NCI-H2196 (cell line): ENCODE measurements at regions not wholly inside any gene's neighbourhood (a gene's known extent, or its start where the extent isn't known, plus 50 kb on each side); places are given as distances from the start of the nearest gene placed in this dataset.
"Not testable (repeated sequence)": the region's sequence is repeated elsewhere in the genome, so short reads cannot be mapped to it uniquely, and the experiment has no call there.

Experiments
- DNase-seq: peaks from one replicate; lab custom pipeline; 2025; ENCODE audit not compliant: unreplicated experiment; lab: John Stamatoyannopoulos, UW

DNA sequence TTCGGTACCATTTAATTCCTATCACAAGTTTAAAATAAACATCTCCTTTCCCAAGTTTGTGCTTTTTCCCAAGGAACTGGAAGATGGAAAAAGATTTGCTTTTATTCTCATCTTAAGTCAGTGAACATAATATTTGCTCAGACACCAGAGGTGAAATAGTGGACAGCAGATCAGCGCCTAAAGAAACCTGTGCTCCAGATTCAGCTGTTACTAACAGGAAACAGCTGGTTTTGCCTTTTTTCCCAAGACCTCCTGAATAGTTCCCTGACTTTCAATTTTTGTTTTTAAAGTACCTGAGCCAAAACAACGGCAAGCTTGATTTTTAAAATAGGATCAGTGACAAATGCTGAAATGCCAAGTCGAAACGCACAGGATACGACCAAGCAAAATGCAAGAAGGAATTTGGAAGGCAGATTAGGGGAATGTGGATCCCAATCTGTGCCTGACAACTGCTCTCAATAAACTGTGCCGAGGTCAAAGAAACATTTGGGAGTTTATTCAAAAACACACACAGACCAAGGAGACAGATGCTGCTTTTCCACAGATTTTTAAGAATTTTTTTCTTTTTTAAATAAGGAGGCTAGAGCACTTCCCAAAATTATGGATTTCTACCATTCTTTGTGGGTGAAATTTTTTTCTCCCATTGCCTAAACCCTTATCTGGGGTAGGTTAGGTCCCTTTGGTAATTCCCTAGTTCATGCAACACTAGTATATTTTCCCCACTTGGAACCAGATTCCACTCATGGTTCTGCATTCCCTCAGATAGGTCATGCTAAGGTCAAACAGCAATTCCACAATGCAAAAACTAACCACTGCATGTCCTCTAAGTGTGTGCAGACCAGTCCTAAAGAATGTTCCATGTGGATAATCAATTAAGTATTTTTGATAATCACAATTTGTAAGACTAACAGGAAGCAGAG is 121.5 kb upstream of the PDE1A start:
- no peak for DNase-seq

DNA sequence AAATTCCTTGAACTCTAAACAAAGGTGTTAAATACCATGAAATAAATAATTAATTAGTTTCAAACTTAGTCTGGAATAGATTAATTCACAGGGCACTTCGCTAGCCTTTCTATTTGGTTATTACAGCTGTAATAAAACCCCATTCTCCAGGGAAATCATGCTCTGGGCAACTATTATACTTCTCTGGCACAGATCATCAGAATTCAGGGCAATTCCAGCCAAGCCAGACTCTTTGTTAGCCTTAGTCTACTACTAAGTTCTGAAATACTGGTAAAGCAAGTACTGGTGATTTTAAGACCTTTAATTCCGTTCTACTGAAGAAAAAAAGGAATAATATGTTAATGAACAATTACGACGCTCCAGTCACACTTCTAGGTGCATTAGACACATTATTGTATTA is 123.4 kb upstream of the PDE1A start:
- no peak for DNase-seq

DNA sequence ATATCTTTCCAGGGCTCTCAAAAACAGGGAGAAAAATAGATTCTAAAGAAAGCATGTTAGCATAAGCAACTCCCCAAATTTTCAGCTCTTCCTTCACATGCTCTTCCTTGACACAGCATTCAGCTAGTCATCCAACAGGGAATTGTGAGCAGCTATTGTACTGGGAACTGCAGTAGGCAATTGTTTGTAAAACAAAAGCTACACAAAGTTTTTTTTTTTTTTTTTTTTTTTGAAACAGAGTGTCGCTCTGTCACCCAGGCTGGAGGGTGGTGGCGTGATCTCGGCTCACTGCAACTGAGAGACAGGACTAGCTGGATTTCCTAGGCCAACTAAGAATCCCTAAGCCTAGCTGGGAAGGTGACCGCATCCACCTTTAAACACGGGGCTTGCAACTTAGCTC is 125.4 kb upstream of the PDE1A start:
- not testable (repeated sequence) for DNase-seq

DNA sequence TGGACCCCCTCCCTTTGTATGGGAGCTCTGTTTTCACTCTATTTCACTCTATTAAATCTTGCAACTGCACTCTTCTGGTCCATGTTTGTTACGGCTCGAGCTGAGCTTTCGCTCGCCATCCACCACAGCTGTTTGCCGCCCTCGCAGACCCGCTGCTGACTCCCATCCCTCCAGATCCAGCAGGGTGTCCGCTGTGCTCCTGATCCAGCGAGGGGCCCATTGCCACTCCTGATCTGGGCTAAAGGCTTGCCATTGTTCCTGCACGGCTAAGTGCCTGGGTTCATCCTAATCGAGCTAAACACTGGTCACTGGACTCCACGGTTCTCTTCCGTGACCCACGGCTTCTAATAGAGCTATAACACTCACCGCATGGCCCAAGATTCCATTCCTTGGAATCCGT is 125.9 kb upstream of the PDE1A start:
- DNase-seq, result not testable (repeated sequence)

DNA sequence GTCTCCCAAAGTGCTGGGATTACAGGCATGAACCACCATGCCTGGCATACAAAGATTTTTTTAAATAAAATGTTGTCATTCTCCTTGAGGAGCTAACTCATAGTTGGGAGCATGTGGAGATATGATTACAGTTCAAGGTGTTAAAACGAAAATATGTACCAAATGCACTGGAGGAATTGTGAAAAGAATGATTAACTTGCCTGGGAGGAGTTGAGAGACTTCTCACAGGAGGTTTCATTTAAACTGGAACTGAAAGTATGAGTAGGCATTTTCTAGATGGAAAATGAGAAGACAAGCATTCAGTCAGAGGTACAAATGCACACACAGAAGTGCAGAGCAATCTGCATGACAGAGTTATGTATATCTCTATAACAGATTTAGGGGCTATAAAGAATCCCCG is 126.6 kb upstream of the PDE1A start:
- DNase-seq, result no peak

DNA sequence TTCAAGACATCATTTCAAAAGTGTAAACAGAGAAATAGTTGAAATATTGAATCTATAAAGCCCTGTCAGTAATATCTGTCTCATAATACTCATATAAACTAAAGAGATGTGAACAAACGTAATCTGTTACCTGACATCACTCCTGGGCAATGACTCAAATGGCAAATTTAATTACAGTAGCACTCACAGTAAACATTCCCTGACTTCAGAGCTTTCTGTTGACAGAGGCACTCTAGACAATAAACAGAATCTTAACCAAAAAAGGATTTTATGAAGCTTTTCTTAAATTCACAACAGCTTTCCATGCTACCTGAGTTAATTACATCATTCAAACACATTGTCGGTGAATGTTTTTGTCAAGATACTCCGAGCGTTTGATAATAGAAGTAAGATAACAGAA is 128.1 kb upstream of the PDE1A start:
- peak; percentile 17 for DNase-seq

DNA sequence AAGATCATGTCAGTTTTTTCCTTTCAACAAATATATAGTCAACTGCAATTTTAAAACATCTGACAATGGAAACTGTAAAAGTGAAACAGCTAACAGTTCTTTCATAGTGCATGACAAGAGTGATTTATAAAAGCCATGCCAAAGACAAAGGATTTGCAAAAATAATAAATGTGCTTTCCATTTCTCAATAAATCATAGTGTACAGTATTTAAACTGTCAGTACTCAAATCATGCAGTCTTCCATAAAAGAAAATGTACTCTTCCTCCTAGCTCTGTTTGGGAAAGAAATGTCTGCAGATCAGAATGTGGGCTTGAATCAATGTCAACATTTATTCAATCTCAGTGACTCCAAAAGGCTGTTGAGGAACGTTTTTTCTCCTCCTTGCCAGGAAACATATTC is 131.7 kb upstream of the PDE1A start:
- no peak for DNase-seq

DNA sequence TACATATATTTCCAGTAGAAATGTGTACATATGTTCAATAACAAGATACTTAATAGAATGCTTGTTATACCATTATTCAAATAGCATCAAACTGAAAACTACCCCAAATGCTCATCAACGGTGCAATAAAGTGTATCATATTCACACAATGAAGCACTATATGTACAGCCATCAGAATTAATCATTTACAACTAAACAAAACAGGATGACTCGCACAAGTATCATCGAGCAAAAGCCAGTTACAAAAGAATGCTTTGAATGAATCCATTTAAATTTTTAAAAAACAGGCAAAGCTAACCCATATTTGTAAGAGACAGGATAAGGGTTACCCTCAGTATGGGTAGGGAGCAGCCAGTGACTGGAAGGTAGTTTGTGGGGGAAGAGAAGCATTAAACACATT is 132.8 kb upstream of the PDE1A start:
- DNase-seq, result no peak

DNA sequence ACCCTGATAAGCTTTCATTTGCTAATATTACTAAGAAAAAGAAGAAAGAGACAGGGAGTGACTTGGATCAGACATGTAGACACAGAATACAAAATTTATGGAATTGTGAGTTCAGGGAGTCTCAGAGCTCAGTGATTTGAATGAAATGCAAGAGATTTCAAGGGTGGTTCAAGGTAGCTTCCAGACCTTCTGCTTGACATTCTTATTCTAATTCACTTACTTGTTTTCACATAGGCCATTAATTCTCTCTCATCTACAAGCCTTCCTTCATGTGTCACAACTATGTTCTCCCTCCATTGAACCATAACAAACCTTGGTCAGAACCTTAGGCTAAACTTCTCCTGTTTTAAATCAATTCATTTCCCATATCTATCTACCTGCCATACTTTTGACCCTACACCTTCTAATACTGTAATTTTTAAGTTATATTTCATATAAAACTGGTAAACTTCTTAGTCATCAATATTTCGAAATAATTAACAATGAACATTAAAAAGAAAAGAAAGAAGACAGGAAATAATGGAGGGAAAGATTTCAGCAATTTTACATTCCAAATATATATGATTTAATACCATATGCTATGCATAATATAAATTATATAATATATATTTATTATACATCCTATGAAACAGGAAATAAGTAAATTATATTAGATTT is 139.2 kb upstream of the PDE1A start:
- no peak for DNase-seq

DNA sequence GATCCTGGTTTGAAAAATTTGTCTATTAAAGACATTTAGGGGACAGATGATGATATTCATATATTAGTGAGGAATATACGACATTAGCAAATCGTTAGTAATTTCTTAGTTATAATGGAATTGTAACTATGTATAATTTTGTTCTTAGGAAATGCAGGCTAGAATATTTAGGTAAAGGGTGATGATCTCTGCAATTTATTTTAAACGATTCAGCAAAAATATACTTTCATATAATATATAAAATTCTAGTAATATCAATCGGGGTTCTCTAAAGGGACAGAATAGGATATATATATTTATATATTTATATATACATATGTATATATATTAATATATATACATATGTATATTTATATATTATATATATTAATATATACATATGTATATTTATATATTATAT is 142.5 kb upstream of the DNAJC10 start:
- no peak for DNase-seq

DNA sequence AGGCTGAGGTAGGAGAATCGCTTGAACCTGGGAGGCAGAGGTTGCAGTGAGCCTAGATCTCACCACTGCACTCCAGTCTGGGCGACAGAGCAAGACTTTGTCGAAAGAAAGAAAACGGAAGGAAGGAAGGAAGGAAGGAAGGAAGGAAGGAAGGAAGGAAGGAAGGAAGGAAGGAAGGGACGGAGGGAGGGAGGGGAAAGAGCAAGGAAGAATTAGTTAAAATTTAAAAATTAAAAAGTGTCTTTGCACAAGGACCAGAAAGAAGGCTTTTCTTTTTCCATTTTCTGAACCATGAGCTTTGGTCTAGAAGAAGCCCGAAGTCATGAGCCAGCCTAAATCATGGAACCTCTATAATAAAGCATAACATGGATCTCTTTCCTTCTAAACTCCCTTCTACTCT is 138.2 kb upstream of the DNAJC10 start:
- DNase-seq, result no peak

DNA sequence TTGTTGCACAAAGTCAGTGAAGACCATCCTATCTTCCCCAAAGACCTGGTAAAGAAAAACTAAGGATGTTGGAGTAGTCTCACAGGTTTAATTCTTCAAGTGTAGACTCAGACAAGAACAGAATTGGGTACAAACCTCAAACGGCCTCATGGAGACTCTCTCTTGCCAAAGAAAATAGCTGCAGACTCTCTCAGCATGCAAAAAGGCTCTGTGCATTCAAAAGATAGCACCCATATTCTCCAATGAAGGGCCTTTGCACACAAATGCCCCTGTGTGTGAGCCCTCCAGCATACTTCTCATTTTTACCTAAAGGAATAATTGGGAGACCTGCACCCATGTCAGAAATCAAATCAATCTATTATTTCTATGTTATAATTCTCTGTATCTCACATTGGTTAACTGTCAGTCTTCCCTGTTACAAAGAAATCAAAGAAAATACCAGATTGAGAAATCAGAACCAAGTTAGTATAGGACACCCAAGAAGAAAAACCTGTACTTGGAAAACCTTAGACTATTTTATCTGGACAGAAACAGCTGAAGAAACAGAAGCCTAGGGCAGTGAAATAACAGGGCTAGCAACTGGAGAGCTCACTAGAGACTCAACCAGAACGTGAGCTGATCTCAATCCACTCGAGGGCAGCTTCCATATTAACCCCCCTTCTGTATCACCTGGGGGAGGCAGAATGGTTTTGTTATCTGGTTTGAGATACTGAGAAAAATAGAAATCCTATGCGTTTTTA is 134.7 kb upstream of the DNAJC10 start:
- no peak for DNase-seq

DNA sequence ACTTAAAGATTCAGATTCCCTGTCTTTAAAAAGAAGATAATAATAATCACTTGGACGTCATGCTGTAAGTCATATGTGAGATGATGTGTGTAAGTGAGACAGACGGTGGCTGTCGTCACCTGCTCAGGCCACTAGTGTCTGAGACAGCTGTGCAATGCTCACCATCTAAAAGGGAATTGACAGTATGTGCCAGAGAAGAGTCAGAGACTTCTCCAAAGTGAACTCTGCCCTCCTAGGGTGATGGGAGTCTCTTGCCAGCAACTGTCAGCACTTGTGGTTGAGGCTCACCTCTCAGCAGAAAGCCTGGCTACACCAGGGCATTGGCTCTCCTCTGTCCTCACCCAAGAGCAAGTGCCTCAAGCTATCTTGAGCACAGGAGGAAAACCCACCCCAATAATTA is 131.6 kb upstream of the DNAJC10 start:
- no peak for DNase-seq

DNA sequence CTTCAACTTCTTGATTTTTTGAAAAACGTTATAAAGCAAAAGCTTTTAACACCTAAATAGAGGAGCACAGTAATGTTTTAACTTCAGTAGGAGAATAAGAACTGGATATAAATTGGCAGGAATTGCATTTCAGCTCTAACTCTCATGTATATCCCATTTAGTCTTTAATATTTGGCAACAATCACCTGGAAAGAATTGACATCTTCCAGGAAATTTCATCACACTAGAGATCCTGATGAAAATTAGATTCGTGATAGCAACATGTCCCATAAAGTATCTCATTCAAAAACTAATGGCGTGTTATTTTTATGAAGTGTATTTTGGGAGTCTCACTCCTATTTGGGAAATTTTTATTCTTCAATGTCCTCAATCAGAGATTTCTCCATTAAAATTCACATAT is 131.1 kb upstream of the DNAJC10 start:
- no peak for DNase-seq

DNA sequence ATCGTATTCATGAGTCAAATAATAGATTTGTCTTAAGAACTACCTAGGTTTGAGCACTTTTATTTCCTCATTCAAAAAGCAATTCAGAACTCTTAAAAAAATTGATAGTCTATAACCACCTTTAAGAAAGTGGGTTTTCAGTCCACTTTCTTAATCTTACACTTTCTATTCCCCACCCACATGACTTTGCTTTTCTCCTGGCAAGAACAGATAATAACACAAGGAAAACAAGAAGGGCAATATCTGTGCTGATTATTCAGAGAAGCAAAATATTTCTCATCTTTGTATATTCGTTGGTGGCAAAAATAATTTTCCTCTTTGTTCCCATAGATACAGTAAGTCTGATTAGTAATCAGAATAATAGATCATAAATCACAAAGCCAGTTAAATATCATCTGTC is 130.6 kb upstream of the DNAJC10 start:
- no peak for DNase-seq

DNA sequence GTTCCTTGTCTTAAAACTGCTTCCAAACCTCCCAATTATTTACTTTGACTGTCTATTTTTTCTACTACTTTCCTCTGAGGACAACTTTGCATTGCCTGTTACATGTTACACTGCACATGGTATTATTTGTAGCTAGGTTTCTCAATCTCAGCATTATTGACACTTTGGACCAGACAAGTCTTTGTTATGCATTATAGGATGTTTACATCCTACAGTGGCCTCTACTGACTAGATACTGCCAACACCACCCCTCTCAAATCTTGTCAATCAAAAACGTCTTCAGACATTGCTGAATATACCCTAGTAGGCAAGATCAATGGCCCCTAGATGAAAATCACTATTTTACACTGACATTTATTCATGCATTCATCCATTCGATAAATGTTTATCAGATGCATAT is 129.6 kb upstream of the DNAJC10 start:
- DNase-seq, result no peak

DNA sequence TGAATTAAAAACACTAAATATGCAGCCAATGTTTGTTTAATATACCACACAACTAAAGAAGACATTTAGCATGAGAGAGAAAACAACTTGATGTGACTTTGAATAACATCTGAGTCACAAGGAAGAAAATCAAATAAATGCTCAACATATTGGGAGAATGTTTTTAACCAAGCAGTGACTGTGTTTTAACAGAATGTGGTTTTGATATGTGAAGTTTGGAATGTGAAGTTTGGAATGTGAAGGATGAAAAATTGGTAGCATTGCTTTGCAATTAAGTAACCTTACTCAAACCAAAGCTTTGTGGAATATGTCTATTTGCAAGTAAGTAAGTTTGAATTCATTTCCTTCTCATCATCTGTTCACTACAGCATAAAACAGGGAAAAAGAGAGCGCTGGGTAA is 128.2 kb upstream of the DNAJC10 start:
- no peak for DNase-seq

DNA sequence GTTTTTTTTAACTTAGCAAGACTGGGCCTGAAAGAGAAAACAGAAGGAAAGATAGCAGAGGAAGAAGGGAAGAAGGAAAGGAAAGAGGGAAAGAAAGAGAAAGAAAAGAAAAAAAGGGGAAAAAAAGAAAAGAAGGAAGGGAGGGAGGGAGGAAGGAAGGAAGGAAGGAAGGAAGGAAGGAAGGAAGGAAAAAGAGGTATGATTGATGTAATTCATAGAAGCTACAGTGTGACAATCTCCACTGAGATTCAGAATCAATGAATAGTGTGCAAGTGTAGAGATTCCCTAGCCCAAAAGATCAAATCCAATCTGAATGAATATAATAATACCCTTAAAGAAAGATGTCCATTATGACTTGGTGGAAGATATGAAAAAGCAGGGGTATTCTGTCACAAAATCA is 126.9 kb upstream of the DNAJC10 start:
- no peak for DNase-seq

DNA sequence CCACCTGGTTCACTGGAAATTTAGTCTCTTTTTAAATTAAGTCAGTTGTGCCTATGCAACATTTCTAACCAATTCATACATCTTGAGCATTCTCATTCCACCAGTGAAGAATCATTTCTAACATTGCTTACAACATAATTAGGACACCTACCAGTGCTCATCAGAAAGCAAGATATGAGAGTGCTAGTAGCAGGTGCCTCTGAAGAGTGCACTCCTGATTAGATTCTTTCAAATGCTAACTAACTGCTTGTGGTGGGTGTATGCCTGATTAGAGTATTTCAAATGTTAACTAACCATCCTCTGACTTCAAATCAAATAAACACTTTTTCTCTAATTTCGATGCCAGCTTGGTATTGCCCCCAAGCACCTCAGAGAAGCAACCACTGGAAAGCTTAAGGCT is 124.3 kb upstream of the DNAJC10 start:
- DNase-seq, result no peak

DNA sequence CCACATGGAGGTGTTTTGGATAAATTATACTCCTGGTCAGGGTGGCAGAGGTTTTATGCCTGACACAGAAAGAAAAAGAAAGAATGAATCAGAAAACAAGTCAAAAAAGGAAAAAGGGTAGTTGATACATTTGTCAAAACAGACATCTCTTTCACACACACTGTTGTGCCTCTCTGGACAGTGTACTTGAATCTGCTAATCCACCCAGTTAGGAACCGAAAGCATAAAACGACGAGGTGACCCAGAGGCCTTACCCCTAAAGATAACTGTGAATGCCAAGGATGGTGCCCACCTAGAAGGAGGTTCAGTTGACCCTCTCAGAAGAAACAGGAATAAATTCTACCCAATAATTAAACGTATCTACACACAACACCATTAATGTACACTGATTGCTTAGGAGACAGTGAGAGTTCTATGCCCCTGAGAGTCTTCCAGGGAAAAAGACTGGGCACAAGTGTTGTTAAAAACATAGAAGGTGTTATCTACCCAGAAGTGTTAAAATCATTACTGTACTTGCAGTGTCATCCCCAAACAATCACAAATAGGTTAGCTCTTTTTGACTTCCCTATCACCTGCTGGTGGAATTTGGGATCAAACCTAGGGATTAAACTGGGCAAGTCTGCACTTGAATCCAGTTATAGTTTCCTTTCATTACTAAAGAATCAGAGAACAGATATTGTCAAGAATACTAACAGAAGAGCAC is 123.2 kb upstream of the DNAJC10 start:
- no peak for DNase-seq

DNA sequence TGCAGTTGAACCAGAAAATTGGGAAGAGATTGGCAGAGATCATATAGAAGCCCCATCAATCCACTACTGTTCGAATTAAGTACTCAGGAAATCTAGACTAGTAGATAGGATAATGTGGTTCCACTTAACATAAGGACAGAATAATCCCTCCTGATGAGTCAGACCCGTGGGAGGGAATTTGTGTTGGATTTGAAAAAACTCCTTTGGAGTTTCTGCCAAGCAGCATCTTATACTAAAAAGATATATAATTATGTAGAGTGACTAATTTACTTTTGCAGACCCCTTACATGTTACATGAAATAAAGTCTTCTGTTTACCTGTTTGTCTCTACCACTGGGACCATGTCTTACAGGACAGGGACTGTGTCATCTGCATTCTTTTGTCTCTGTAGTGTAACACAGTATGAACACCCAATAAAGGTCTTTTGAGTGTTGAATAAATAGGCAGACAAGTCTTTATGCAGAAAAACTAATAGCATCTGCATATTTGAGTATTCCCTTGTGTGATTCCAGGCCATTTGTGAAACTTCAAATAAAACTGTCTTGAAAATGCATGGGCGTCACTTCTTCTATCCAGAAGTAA is 122.6 kb upstream of the DNAJC10 start:
- no peak for DNase-seq
